WTC11 (cell line): ENCODE measurements at regions not wholly inside any gene's neighbourhood (a gene's known extent, or its start where the extent isn't known, plus 50 kb on each side); places are given as distances from the start of the nearest gene placed in this dataset.

ENCODE experiments used
- ATAC-seq: fragments of 200-7000 bp; cut with Tn5 transposase; 2 replicates; pipeline ENCODE4 v1.10.0; 2021; ENCODE audit warnings: mild to moderate bottlenecking, moderate library complexity
- CTCF ChIA-PET: fragments of 300-600 bp; sonication (Branson Sonifier 250); formaldehyde crosslinking; loops from one replicate; lab custom pipeline; 2021; ENCODE audit warnings: antibody characterized with exemption; lab: Charles Lee
- POLR2A ChIA-PET: fragments of 350-600 bp; sonication (Branson Sonifier 250); formaldehyde crosslinking; loops from one replicate; lab custom pipeline; 2021; ENCODE audit warnings: antibody characterized with exemption; lab: Charles Lee
- DNase-seq: peaks from one replicate; pipeline ENCODE4 v3.0.0; 2021; ENCODE audit warnings: low spot score
- H3K27ac Mint-ChIP-seq: 2 replicates; pipeline ENCODE4 v1.8.0; 2021; ENCODE audit warnings: mixed read lengths
- H3K27me3 Mint-ChIP-seq: 2 replicates; pipeline ENCODE4 v1.8.0; 2021; ENCODE audit warnings: low read depth, mild to moderate bottlenecking, moderate library complexity, mixed read lengths
- H3K36me3 Mint-ChIP-seq: 2 replicates; pipeline ENCODE4 v1.8.0; 2021; ENCODE audit warnings: mixed read lengths
- H3K4me1 Mint-ChIP-seq: 2 replicates; pipeline ENCODE4 v1.8.0; 2022; ENCODE audit warnings: mixed read lengths
- H3K4me3 Mint-ChIP-seq: 2 replicates; pipeline ENCODE4 v1.8.0; 2021; ENCODE audit warnings: mild to moderate bottlenecking, moderate library complexity, mixed read lengths
- H3K9me3 Mint-ChIP-seq: 2 replicates; pipeline ENCODE4 v1.8.0; 2021; ENCODE audit warnings: mixed read lengths
- AFF4 ChIP-seq: sonication (generic); formaldehyde crosslinking; IDR thresholded peaks from 2 replicates; pipeline ENCODE4 v1.8.1; 2023; ENCODE audit warnings: mild to moderate bottlenecking, missing genetic modification reagents, borderline replicate concordance
- CREM ChIP-seq: sonication (generic); formaldehyde crosslinking; IDR thresholded peaks from 2 replicates; pipeline ENCODE4 v1.8.1; 2022; ENCODE audit warnings: mild to moderate bottlenecking, missing genetic modification reagents, moderate library complexity
- CTCF ChIP-seq: fragments of 200-600 bp; IDR thresholded peaks from 2 replicates; pipeline ENCODE4 v1.8.0; 2022; ENCODE audit warnings: antibody characterized with exemption
- E2F1 ChIP-seq: sonication (generic); formaldehyde crosslinking; IDR thresholded peaks from 2 replicates; pipeline ENCODE4 v1.8.0; 2022; ENCODE audit warnings: mild to moderate bottlenecking, missing genetic modification reagents
- E2F4 ChIP-seq: sonication (generic); formaldehyde crosslinking; IDR thresholded peaks from 2 replicates; pipeline ENCODE4 v1.8.1; 2022; ENCODE audit warnings: low read depth, mild to moderate bottlenecking, moderate library complexity, missing genetic modification reagents, borderline replicate concordance
- ESRRA ChIP-seq: sonication (generic); formaldehyde crosslinking; IDR thresholded peaks from 2 replicates; pipeline ENCODE4 v1.8.1; 2022; ENCODE audit warnings: mild to moderate bottlenecking, missing genetic modification reagents, borderline replicate concordance
- HMGXB4 ChIP-seq: sonication (generic); formaldehyde crosslinking; IDR thresholded peaks from 2 replicates; pipeline ENCODE4 v1.8.1; 2023; ENCODE audit warnings: mild to moderate bottlenecking, moderate library complexity, missing genetic modification reagents
- KAT7 ChIP-seq: sonication (generic); formaldehyde crosslinking; IDR thresholded peaks from 2 replicates; pipeline ENCODE4 v1.8.1; 2023; ENCODE audit warnings: missing genetic modification reagents, mild to moderate bottlenecking, borderline replicate concordance
- MXD4 ChIP-seq: fragments of 250-450 bp; sonication (Bioruptor Pico); IDR thresholded peaks from 2 replicates; pipeline ENCODE4 v1.8.0; 2021; ENCODE audit warnings: mild to moderate bottlenecking, moderate library complexity, borderline replicate concordance
- NFATC4 ChIP-seq: fragments of 250-450 bp; sonication (Bioruptor Pico); IDR thresholded peaks from 2 replicates; pipeline ENCODE4 v1.9.0; 2021; ENCODE audit warnings: mild to moderate bottlenecking
- NR2C2 ChIP-seq: sonication (generic); formaldehyde crosslinking; IDR thresholded peaks from 2 replicates; pipeline ENCODE4 v1.8.0; 2022; ENCODE audit warnings: mild to moderate bottlenecking, missing genetic modification reagents
- RORB ChIP-seq: fragments of 250-450 bp; sonication (Bioruptor Pico); IDR thresholded peaks from 2 replicates; pipeline ENCODE4 v1.9.0; 2021; ENCODE audit warnings: mild to moderate bottlenecking
- SMAD3 ChIP-seq: sonication (generic); formaldehyde crosslinking; IDR thresholded peaks from 2 replicates; pipeline ENCODE4 v1.8.0; 2022; ENCODE audit warnings: missing genetic modification reagents, mild to moderate bottlenecking, borderline replicate concordance
- SOX15 ChIP-seq: fragments of 250-450 bp; sonication (Bioruptor Pico); IDR thresholded peaks from 2 replicates; pipeline ENCODE4 v1.9.0; 2021; ENCODE audit warnings: mild to moderate bottlenecking
- TP53 ChIP-seq: sonication (generic); formaldehyde crosslinking; IDR thresholded peaks from 2 replicates; pipeline ENCODE4 v1.8.1; 2023; ENCODE audit warnings: mild to moderate bottlenecking, missing genetic modification reagents
- USF1 ChIP-seq: sonication (generic); formaldehyde crosslinking; IDR thresholded peaks from 2 replicates; pipeline ENCODE4 v1.8.0; 2022; ENCODE audit warnings: mild to moderate bottlenecking, missing genetic modification reagents
- ZNF138 ChIP-seq: sonication (generic); formaldehyde crosslinking; conservative IDR thresholded peaks from 2 replicates; pipeline ENCODE4 v1.8.1; 2022; ENCODE audit warnings: mild to moderate bottlenecking, moderate library complexity, missing genetic modification reagents
- ZNF396 ChIP-seq: fragments of 250-450 bp; sonication (Bioruptor Pico); IDR thresholded peaks from 2 replicates; pipeline ENCODE4 v1.8.0; 2021; ENCODE audit warnings: mild to moderate bottlenecking, moderate library complexity, borderline replicate concordance
- ZNF416 ChIP-seq: fragments of 250-450 bp; sonication (Bioruptor Pico); IDR thresholded peaks from 2 replicates; pipeline ENCODE4 v1.9.0; 2021; ENCODE audit warnings: mild to moderate bottlenecking, inconsistent platforms
- ZNF423 ChIP-seq: fragments of 250-450 bp; sonication (Bioruptor Pico); IDR thresholded peaks from 2 replicates; pipeline ENCODE4 v2.1.2; 2022; ENCODE audit warnings: mild to moderate bottlenecking, moderate library complexity

GRCh38 chr3:11709782-11710181 is 66.1 kb upstream of the VGLL4 start:
- Mint-ChIP-seq H3K9me3 (peaks cover 13% of the 10 kb centered on the region), H3K4me3 (no peak overlapping the region), H3K27ac (no peak overlapping the region), H3K27me3 (no peaks in the 10 kb centered on the region), H3K36me3 (peaks cover 18% of the 10 kb centered on the region), H3K4me1 (peaks cover 7% of the 10 kb centered on the region)
- TF ChIP-seq NFATC4 (CRISPR knock-in tag) (no peak), USF1 (CRISPR knock-in tag) (no peak), ESRRA (CRISPR knock-in tag) (no peak), AFF4 (CRISPR knock-in tag) (no peak), ZNF423 (CRISPR knock-in tag) (no peak), CTCF (no peak), KAT7 (CRISPR knock-in tag) (no peak), E2F4 (CRISPR knock-in tag) (no peak), E2F1 (CRISPR knock-in tag) (no peak), SMAD3 (CRISPR knock-in tag) (no peak), ZNF416 (no peak), ZNF396 (CRISPR knock-in tag) (no peak), CREM (CRISPR knock-in tag) (no peak), MXD4 (CRISPR knock-in tag) (no peak), TP53 (CRISPR knock-in tag) (no peak), RORB (CRISPR knock-in tag) (no peak), SOX15 (CRISPR knock-in tag) (no peak), HMGXB4 (no peak), ZNF138 (no peak), NR2C2 (CRISPR knock-in tag) (no peak)
- ATAC-seq: no peak
- POLR2A ChIA-PET: no interaction called here
- CTCF ChIA-PET: no interaction called here
- DNase-seq: no peak
